Calu3 (cell line): ENCODE measurements at regions not wholly inside any gene's neighbourhood (a gene's known extent, or its start where the extent isn't known, plus 50 kb on each side); places are given as distances from the start of the nearest gene placed in this dataset.

Source experiments
- BruUV-seq: library from RNA; stranded (reverse); fragments of 400-500 nt; replicated peaks from 2 replicates; lab custom pipeline; 2021; lab: Mats Ljungman, UMichigan
- CTCF ChIA-PET: fragments of 300-600 bp; sonication (Branson Sonifier 250); formaldehyde crosslinking; loops from one replicate; lab custom pipeline; 2022; ENCODE audit warnings: antibody characterized with exemption; lab: Charles Lee
- DNase-seq: peaks from one replicate; pipeline ENCODE4 v3.0.0; 2022
- H3K27ac Mint-ChIP-seq: one replicate; pipeline ENCODE4 v1.8.0; 2022; ENCODE audit warnings: mixed read lengths; ENCODE audit not compliant: unreplicated experiment
- H3K27me3 Mint-ChIP-seq: one replicate; pipeline ENCODE4 v1.8.0; 2022; ENCODE audit warnings: mixed read lengths; ENCODE audit not compliant: unreplicated experiment
- H3K36me3 Mint-ChIP-seq: one replicate; pipeline ENCODE4 v1.8.0; 2022; ENCODE audit warnings: mild to moderate bottlenecking, moderate library complexity, mixed read lengths; ENCODE audit not compliant: insufficient read depth, unreplicated experiment
- H3K4me1 Mint-ChIP-seq: one replicate; pipeline ENCODE4 v1.8.0; 2022; ENCODE audit warnings: mild to moderate bottlenecking, low read depth, mixed read lengths; ENCODE audit not compliant: unreplicated experiment
- H3K4me3 Mint-ChIP-seq: one replicate; pipeline ENCODE4 v1.8.0; 2022; ENCODE audit warnings: mild to moderate bottlenecking, low read depth, moderate library complexity, mixed read lengths; ENCODE audit not compliant: unreplicated experiment
- H3K9me3 Mint-ChIP-seq: one replicate; pipeline ENCODE4 v1.8.0; 2022; ENCODE audit warnings: low read depth, mixed read lengths; ENCODE audit not compliant: unreplicated experiment
- intact Hi-C: fragments of 100-400 bp; cut with micrococcal nuclease; formaldehyde crosslinking; loops from one replicate; pipeline ENCODE4 v1.10.0; 2022; ENCODE audit not compliant: unreplicated experiment
- TF ChIP-seq, protein P1 (sequence below): fragments of 200-600 bp; IDR thresholded peaks from one replicate; pipeline ENCODE4 v1.8.0; 2022; ENCODE audit warnings: antibody characterized with exemption; ENCODE audit not compliant: unreplicated experiment

DNA sequence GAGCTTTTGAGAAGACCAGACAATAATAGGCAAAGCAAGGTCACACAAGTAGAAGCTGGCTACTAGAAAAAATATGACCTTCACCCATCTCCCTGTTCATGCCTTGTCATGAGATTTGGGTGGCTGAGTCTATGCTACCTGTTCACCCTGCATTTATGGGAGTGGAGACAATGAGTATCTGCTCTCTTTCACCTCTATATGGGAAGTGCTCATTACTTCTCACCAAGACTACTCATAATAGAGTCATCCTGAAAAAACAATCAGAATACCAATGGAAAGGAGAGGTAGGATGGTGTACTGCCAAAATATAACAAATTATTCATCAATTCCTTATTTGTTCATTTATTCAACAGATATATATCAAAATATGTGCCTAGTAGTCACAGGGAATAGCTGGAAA lies 921.8 kb upstream of the INTU start:
- H3K4me3 Mint-ChIP-seq, result no peak overlapping the region
- BruUV-seq, result no TSS peak
- CTCF ChIA-PET, result no interaction called here
- H3K36me3 Mint-ChIP-seq, result no peaks in the 10 kb centered on the region
- no peak for DNase-seq
- H3K27me3 Mint-ChIP-seq, result no peaks in the 10 kb centered on the region
- H3K9me3 Mint-ChIP-seq, result peaks cover 2% of the 10 kb centered on the region
- H3K27ac Mint-ChIP-seq, result no peak overlapping the region
- H3K4me1 Mint-ChIP-seq, result no peaks in the 10 kb centered on the region
- TF ChIP-seq, protein P1, sequence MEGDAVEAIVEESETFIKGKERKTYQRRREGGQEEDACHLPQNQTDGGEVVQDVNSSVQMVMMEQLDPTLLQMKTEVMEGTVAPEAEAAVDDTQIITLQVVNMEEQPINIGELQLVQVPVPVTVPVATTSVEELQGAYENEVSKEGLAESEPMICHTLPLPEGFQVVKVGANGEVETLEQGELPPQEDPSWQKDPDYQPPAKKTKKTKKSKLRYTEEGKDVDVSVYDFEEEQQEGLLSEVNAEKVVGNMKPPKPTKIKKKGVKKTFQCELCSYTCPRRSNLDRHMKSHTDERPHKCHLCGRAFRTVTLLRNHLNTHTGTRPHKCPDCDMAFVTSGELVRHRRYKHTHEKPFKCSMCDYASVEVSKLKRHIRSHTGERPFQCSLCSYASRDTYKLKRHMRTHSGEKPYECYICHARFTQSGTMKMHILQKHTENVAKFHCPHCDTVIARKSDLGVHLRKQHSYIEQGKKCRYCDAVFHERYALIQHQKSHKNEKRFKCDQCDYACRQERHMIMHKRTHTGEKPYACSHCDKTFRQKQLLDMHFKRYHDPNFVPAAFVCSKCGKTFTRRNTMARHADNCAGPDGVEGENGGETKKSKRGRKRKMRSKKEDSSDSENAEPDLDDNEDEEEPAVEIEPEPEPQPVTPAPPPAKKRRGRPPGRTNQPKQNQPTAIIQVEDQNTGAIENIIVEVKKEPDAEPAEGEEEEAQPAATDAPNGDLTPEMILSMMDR, result no peak
- intact Hi-C loops, result no loop called here

- Mint-ChIP-seq H3K27me3 (no peaks in the 10 kb centered on the region), H3K9me3 (no peaks in the 10 kb centered on the region), H3K36me3 (no peaks in the 10 kb centered on the region), H3K4me3 (no peak overlapping the region), H3K27ac (no peak overlapping the region), H3K4me1 (no peaks in the 10 kb centered on the region)
- TF ChIP-seq, protein P1, result no peak
- intact Hi-C loops, result no loop called here
- CTCF ChIA-PET, result no interaction called here
- no TSS peak for BruUV-seq
- no peak for DNase-seq
These were observed 917.7 kb upstream of the INTU start for GRCh38 chr4:126715067-126715466.

GRCh38 chr4:126715681-126716080 lies 917.1 kb upstream of the INTU start:
- Mint-ChIP-seq H3K27me3 (no peaks in the 10 kb centered on the region), H3K27ac (no peak overlapping the region), H3K9me3 (no peaks in the 10 kb centered on the region), H3K4me3 (no peak overlapping the region), H3K36me3 (no peaks in the 10 kb centered on the region), H3K4me1 (no peaks in the 10 kb centered on the region)
- intact Hi-C loops, result no loop called here
- TF ChIP-seq, protein P1, result no peak
- DNase-seq, result no peak
- BruUV-seq, result no TSS peak
- CTCF ChIA-PET, result no interaction called here

DNA sequence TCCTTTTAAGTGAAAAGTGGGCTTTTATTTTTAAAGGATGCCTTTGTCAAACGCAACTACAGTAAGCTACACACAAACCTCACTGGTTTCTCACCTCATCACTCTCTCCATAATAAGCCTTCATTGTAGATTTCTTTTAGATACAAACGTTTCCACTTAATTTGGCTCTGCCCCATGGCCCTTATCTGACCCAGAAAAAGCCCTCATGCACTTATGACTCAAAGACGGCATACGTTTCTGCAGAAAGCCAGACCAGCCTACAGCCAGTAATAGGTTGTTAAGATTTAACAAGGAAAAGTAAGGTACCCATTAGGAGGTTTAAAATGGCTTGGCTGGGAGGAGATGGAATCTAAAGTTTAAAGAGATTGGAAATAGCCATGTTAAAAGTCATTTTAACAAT lies 914.6 kb upstream of the INTU start:
- TF ChIP-seq, protein P1, result no peak
- Mint-ChIP-seq H3K4me1 (no peaks in the 10 kb centered on the region), H3K27ac (no peak overlapping the region), H3K36me3 (no peaks in the 10 kb centered on the region), H3K9me3 (no peaks in the 10 kb centered on the region), H3K27me3 (no peaks in the 10 kb centered on the region), H3K4me3 (no peak overlapping the region)
- DNase-seq, result no peak
- CTCF ChIA-PET, result no interaction called here
- BruUV-seq, result no TSS peak
- intact Hi-C loops, result no loop called here
